ENCODE measurements at regions not wholly inside any gene's neighbourhood (a gene's known extent, or its start where the extent isn't known, plus 50 kb on each side); places are given as distances from the start of the nearest gene placed in this dataset.
A peak's percentile ranks its signal among the peaks of the same experiment; 100 is the strongest.
"Not testable (repeated sequence)": the region's sequence is repeated elsewhere in the genome, so short reads cannot be mapped to it uniquely, and the experiment has no call there.

- H3K4me1 Mint-ChIP-seq (ENCODE audit: low read depth); DNase-seq (ENCODE audit: low spot score); H3K36me3 Mint-ChIP-seq (ENCODE audit: low read depth); H3K27me3 Mint-ChIP-seq (ENCODE audit: low read depth): not testable (repeated sequence)
- Mint-ChIP-seq H3K9me3 (peaks cover 17% of the 10 kb centered on the region), H3K4me3 (peak overlapping the region; percentile 70), H3K27ac (peak overlapping the region; percentile 63)
Observed at GRCh38 chr12:47426678-47427309, 279.0 kb downstream of the RPAP3 start.

DNA sequence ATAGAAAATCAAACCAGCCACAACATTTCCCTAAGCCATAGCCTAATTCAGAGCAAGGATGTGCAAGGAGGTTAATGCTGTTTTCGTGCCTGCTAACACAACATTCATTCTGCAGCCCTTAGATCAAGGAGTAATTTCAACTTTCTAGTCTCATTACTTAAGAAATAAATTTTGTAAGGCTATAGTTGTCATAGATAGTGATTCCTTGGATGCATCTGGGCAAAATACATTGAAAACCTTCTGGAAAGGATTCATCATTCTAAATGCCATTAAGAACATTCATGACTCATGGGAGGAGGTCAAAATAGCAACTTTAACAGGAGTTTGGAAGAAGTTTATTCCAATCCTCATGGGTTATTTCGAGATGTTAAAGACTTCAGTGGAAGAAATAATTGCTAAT, 283.2 kb downstream of the RPAP3 start:
- Mint-ChIP-seq H3K9me3 (peaks cover 17% of the 10 kb centered on the region), H3K27me3 (ENCODE audit: low read depth) (no peaks in the 10 kb centered on the region), H3K4me3 (no peak overlapping the region), H3K36me3 (ENCODE audit: low read depth) (no peaks in the 10 kb centered on the region), H3K27ac (no peak overlapping the region), H3K4me1 (ENCODE audit: low read depth) (peaks cover 4% of the 10 kb centered on the region)
- no peak for DNase-seq (ENCODE audit: low spot score)

DNA sequence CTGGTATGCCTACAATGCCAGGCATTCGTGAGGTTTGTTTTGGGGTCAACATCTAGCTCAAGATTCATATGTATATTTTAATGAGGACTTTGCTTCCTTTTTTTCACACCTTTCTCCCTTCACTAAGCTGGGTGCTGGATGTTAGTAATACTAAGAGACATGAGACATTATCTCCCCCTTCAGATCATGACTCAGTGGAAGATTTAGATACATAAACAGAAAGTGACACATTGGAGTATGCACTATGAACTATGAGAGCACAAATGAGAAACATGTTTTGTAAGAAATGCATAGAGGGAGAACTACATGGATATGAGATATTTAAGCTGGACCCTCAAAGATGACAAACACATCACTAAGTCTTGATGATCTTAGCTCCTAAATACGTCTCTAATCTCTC, 286.3 kb downstream of the RPAP3 start:
- H3K4me3 Mint-ChIP-seq = no peak overlapping the region
- H3K4me1 Mint-ChIP-seq (ENCODE audit: low read depth) = no peaks in the 10 kb centered on the region
- H3K27ac Mint-ChIP-seq = no peak overlapping the region
- H3K27me3 Mint-ChIP-seq (ENCODE audit: low read depth) = no peaks in the 10 kb centered on the region
- H3K9me3 Mint-ChIP-seq = no peaks in the 10 kb centered on the region
- no peak for DNase-seq (ENCODE audit: low spot score)
- H3K36me3 Mint-ChIP-seq (ENCODE audit: low read depth) = no peaks in the 10 kb centered on the region

DNA sequence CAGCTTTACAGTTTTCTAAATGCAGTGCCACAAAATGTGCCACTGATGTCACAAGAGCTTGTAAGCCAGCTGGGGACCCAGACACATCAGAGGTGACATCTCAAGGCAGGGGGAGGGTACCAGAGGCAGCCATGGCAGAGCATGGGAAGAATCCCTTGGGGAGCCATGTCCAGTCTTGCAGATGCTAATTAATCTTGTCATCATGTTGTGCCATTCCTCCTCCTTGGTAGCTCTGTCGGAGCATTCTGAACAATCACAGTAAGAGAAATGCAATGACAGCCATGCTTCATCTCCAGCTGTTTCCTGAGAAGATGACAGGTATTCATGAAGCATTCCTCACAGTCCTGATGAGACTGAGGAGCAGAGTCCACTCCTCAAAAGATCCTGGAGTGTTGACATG, 287.9 kb downstream of the RPAP3 start:
- Mint-ChIP-seq H3K4me3 (no peak overlapping the region), H3K9me3 (no peaks in the 10 kb centered on the region), H3K27me3 (ENCODE audit: low read depth) (no peaks in the 10 kb centered on the region), H3K36me3 (ENCODE audit: low read depth) (no peaks in the 10 kb centered on the region), H3K27ac (no peak overlapping the region), H3K4me1 (ENCODE audit: low read depth) (peaks cover under 1% of the 10 kb centered on the region)
- no peak for DNase-seq (ENCODE audit: low spot score)

GRCh38 chr12:47417121-47417520, 288.7 kb downstream of the RPAP3 start:
- Mint-ChIP-seq H3K9me3 (no peaks in the 10 kb centered on the region), H3K4me3 (no peak overlapping the region), H3K27me3 (ENCODE audit: low read depth) (no peaks in the 10 kb centered on the region), H3K27ac (no peak overlapping the region), H3K4me1 (ENCODE audit: low read depth) (peaks cover 7% of the 10 kb centered on the region), H3K36me3 (ENCODE audit: low read depth) (no peaks in the 10 kb centered on the region)
- no peak for DNase-seq (ENCODE audit: low spot score)

- no peaks in the 10 kb centered on the region for H3K27me3 Mint-ChIP-seq (ENCODE audit: low read depth)
- H3K4me3 Mint-ChIP-seq = no peak overlapping the region
Observed at GRCh38 chr12:47415054-47415453, 290.8 kb downstream of the RPAP3 start.

DNA sequence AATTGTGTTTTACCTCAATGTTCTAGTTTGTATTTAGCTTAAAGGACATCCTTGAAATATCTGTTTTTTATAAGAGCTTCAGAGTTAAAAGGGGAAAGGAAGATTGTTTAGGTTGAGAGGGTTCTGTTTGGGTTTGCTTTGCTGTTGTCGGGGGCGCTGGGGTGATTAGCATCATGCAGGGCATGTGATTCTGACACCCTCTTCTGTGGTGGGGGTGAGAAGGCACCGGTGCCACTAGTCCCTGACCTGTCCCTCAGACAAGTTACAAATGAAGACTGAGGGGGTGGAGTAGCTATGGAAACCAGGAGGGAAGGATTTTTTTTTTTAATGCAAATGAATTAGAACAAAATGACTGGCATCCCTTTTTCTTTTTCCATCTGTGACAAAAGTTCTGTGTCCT, 291.3 kb downstream of the RPAP3 start:
- Mint-ChIP-seq H3K27ac (no peak overlapping the region), H3K4me3 (no peak overlapping the region), H3K9me3 (no peaks in the 10 kb centered on the region), H3K27me3 (ENCODE audit: low read depth) (no peaks in the 10 kb centered on the region), H3K4me1 (ENCODE audit: low read depth) (peaks cover 11% of the 10 kb centered on the region), H3K36me3 (ENCODE audit: low read depth) (no peaks in the 10 kb centered on the region)
- no peak for DNase-seq (ENCODE audit: low spot score)

More at GRCh38 chr12:47415054-47415453, 290.8 kb downstream of the RPAP3 start:
- Mint-ChIP-seq H3K4me1 (ENCODE audit: low read depth) (peaks cover 11% of the 10 kb centered on the region), H3K36me3 (ENCODE audit: low read depth) (no peaks in the 10 kb centered on the region), H3K9me3 (no peaks in the 10 kb centered on the region), H3K27ac (no peak overlapping the region)
- no peak for DNase-seq (ENCODE audit: low spot score)

GRCh38 chr12:47413806-47414205, 292.0 kb downstream of the RPAP3 start:
- no peaks in the 10 kb centered on the region for H3K9me3 Mint-ChIP-seq
- no peak overlapping the region for H3K27ac Mint-ChIP-seq
- no peak overlapping the region for H3K4me3 Mint-ChIP-seq
- DNase-seq (ENCODE audit: low spot score) = no peak
- H3K27me3 Mint-ChIP-seq (ENCODE audit: low read depth) = no peaks in the 10 kb centered on the region
- peaks cover 11% of the 10 kb centered on the region for H3K4me1 Mint-ChIP-seq (ENCODE audit: low read depth)
- H3K36me3 Mint-ChIP-seq (ENCODE audit: low read depth) = no peaks in the 10 kb centered on the region

GRCh38 chr12:47412601-47413236, 293.1 kb downstream of the RPAP3 start:
- DNase-seq (ENCODE audit: low spot score) = no peak
- H3K4me3 Mint-ChIP-seq = no peak overlapping the region
- no peaks in the 10 kb centered on the region for H3K27me3 Mint-ChIP-seq (ENCODE audit: low read depth)
- no peaks in the 10 kb centered on the region for H3K9me3 Mint-ChIP-seq
- H3K27ac Mint-ChIP-seq = no peak overlapping the region
- peaks cover 18% of the 10 kb centered on the region for H3K4me1 Mint-ChIP-seq (ENCODE audit: low read depth)
- no peaks in the 10 kb centered on the region for H3K36me3 Mint-ChIP-seq (ENCODE audit: low read depth)

DNA sequence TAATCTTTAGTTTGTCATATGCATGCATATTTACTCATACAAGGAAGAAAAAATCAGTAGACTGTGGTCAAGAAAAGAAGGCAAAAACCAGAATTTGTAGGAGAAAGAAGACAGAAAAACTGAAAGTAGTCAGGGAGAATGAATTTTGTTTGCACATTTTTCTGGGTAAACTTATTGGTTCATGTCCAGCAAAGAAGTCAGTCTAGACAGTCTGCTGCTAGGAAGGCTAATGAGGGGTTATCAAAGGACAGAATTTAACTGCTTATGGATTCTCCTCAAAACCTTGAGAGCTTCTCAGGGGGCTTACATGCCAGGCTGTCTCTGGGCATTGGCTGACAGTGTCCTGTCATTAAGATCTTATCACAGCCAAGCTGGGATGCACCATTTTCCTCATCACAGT, 293.9 kb downstream of the RPAP3 start:
- H3K9me3 Mint-ChIP-seq = no peaks in the 10 kb centered on the region
- H3K27ac Mint-ChIP-seq = no peak overlapping the region
- H3K4me1 Mint-ChIP-seq (ENCODE audit: low read depth) = peaks cover 24% of the 10 kb centered on the region
- H3K36me3 Mint-ChIP-seq (ENCODE audit: low read depth) = no peaks in the 10 kb centered on the region
- H3K4me3 Mint-ChIP-seq = no peak overlapping the region
- H3K27me3 Mint-ChIP-seq (ENCODE audit: low read depth) = no peaks in the 10 kb centered on the region
- no peak for DNase-seq (ENCODE audit: low spot score)

- no peak overlapping the region for H3K27ac Mint-ChIP-seq
- no peaks in the 10 kb centered on the region for H3K27me3 Mint-ChIP-seq (ENCODE audit: low read depth)
- no peak for DNase-seq (ENCODE audit: low spot score)
- no peaks in the 10 kb centered on the region for H3K36me3 Mint-ChIP-seq (ENCODE audit: low read depth)
- H3K9me3 Mint-ChIP-seq = no peaks in the 10 kb centered on the region
- H3K4me1 Mint-ChIP-seq (ENCODE audit: low read depth) = peaks cover 26% of the 10 kb centered on the region
- H3K4me3 Mint-ChIP-seq = no peak overlapping the region
Observed at GRCh38 chr12:47410862-47411261, 295.0 kb downstream of the RPAP3 start.

DNA sequence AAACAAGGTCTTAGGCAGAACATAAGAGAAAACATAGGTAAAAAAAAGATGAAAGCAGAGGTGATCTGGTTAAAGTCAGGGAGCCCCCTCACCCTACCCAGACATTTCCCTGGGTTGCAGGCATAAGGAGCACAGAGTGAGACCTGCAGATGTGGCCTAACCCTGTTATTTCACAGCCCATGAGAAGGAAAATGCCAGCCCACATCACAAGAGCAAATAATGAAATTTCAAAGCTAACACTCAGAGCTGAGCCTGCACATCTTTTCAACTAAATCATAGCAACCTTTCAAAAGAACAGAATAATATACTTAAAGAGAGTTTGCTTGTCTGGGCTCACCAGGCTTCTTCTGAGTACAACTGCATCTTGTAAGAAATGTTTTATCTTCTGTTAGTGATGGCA, 295.4 kb downstream of the RPAP3 start:
- H3K9me3 Mint-ChIP-seq = no peaks in the 10 kb centered on the region
- no peaks in the 10 kb centered on the region for H3K27me3 Mint-ChIP-seq (ENCODE audit: low read depth)
- H3K27ac Mint-ChIP-seq = no peak overlapping the region
- peaks cover 26% of the 10 kb centered on the region for H3K4me1 Mint-ChIP-seq (ENCODE audit: low read depth)
- H3K36me3 Mint-ChIP-seq (ENCODE audit: low read depth) = no peaks in the 10 kb centered on the region
- DNase-seq (ENCODE audit: low spot score) = no peak
- H3K4me3 Mint-ChIP-seq = no peak overlapping the region

GRCh38 chr12:47409310-47409987, 296.4 kb downstream of the RPAP3 start:
- no peak for DNase-seq (ENCODE audit: low spot score)
- no peaks in the 10 kb centered on the region for H3K27me3 Mint-ChIP-seq (ENCODE audit: low read depth)
- no peak overlapping the region for H3K27ac Mint-ChIP-seq
- H3K9me3 Mint-ChIP-seq = no peaks in the 10 kb centered on the region
- no peaks in the 10 kb centered on the region for H3K36me3 Mint-ChIP-seq (ENCODE audit: low read depth)
- H3K4me1 Mint-ChIP-seq (ENCODE audit: low read depth) = peaks cover 26% of the 10 kb centered on the region
- no peak overlapping the region for H3K4me3 Mint-ChIP-seq

- H3K9me3 Mint-ChIP-seq = no peaks in the 10 kb centered on the region
- H3K4me3 Mint-ChIP-seq = no peak overlapping the region
- no peak overlapping the region for H3K27ac Mint-ChIP-seq
- H3K36me3 Mint-ChIP-seq (ENCODE audit: low read depth) = no peaks in the 10 kb centered on the region
- DNase-seq (ENCODE audit: low spot score) = no peak
- H3K27me3 Mint-ChIP-seq (ENCODE audit: low read depth) = no peaks in the 10 kb centered on the region
- H3K4me1 Mint-ChIP-seq (ENCODE audit: low read depth) = peaks cover 30% of the 10 kb centered on the region
Observed at GRCh38 chr12:47408171-47408871, 297.5 kb downstream of the RPAP3 start.
